GM12878 (cell line): ENCODE measurements at regions not wholly inside any gene's neighbourhood (a gene's known extent, or its start where the extent isn't known, plus 50 kb on each side); places are given as distances from the start of the nearest gene placed in this dataset.

Source experiments
- ATAC-seq: fragments of 200-7000 bp; cut with Tn5 transposase; 3 replicates; pipeline ENCODE4 v1.9.1; 2020; ENCODE audit warnings: mild to moderate bottlenecking, moderate library complexity
- BruUV-seq: library from RNA; stranded (reverse); fragments of 400-500 nt; replicated peaks from 2 replicates; lab custom pipeline; 2021; lab: Mats Ljungman, UMichigan
- CTCF ChIA-PET: fragments of 300-600 bp; sonication (Branson Sonifier 250); formaldehyde crosslinking; extraction: SDS; loops from one replicate; lab custom pipeline; 2021; ENCODE audit warnings: inconsistent platforms; lab: Yijun Ruan, JAX
- POLR2A ChIA-PET: fragments of 350-600 bp; formaldehyde crosslinking; extraction: SDS; loops from one replicate; lab custom pipeline; 2021; ENCODE audit warnings: inconsistent platforms; lab: Charles Lee
- RAD21 ChIA-PET: fragments of 300-600 bp; sonication (Branson Sonifier 250); formaldehyde crosslinking; loops from one replicate; lab custom pipeline; 2023; ENCODE audit warnings: antibody characterized with exemption; ENCODE audit not compliant: unreplicated experiment; lab: Charles Lee
- SMC1A ChIA-PET: fragments of 300-600 bp; sonication (Branson Sonifier 250); formaldehyde crosslinking; loops from one replicate; lab custom pipeline; 2023; ENCODE audit not compliant: unreplicated experiment, uncharacterized antibody; lab: Charles Lee
- DNase-seq: peaks from one replicate; pipeline ENCODE4 v3.0.0-alpha.2; 2011; ENCODE audit warnings: low read depth, low spot score
- FAIRE-seq: peaks from 3 replicates; lab custom pipeline; 2011; peaks lifted over from hg19 to GRCh38; lab: Jason Lieb, UNC
- H2AFZ ChIP-seq: 2 replicates; pipeline ENCODE4 v1.6.0; 2011; ENCODE audit warnings: low read depth, low read length, control low read depth; ENCODE audit not compliant: control insufficient read depth
- H3K27ac ChIP-seq: 2 replicates; pipeline ENCODE4 v1.5.1; 2011; ENCODE audit warnings: control low read depth; ENCODE audit not compliant: control insufficient read depth, insufficient read depth
- H3K27me3 ChIP-seq, 2 experiments: replicated peaks in 1 of 2; 2 replicates each; pipeline versions ENCODE4 v1.6.0 to v1.6.1; 2011; ENCODE audit warnings: low read length in 1 of 2; ENCODE audit not compliant: control insufficient read depth in 2 of 2, insufficient read depth in 2 of 2
- H3K36me3 ChIP-seq, 2 experiments: 2 replicates each; pipeline ENCODE4 v1.5.1; 2011; ENCODE audit warnings: low read length in 1 of 2; ENCODE audit not compliant: control insufficient read depth in 2 of 2, insufficient read depth in 2 of 2
- H3K4me1 ChIP-seq: 2 replicates; pipeline ENCODE4 v1.6.1; 2011; ENCODE audit warnings: mild to moderate bottlenecking, low read length, moderate library complexity, mixed read lengths; ENCODE audit not compliant: control insufficient read depth, insufficient read depth
- H3K4me2 ChIP-seq: 2 replicates; pipeline ENCODE4 v1.6.0; 2011; ENCODE audit warnings: control low read depth; ENCODE audit not compliant: control insufficient read depth, insufficient read depth
- H3K4me3 ChIP-seq: fragments of 200-600 bp; sonication (generic); 2 replicates; pipeline ENCODE4 v1.5.1; 2016
- H3K79me2 ChIP-seq: 2 replicates; pipeline ENCODE4 v1.6.0; 2011; ENCODE audit warnings: low read length; ENCODE audit not compliant: control insufficient read depth, insufficient read depth
- H3K9ac ChIP-seq: 2 replicates; pipeline ENCODE4 v1.8.0; 2011; ENCODE audit warnings: low read length, control low read depth, mixed read lengths; ENCODE audit not compliant: control insufficient read depth, insufficient read depth
- H3K9me3 ChIP-seq: replicated peaks from 3 replicates; pipeline ENCODE4 v1.5.1; 2011; ENCODE audit warnings: mild to moderate bottlenecking, low read length; ENCODE audit not compliant: control insufficient read depth, insufficient read depth
- H4K20me1 ChIP-seq: 2 replicates; pipeline ENCODE4 v1.6.0; 2011; ENCODE audit not compliant: control insufficient read depth, insufficient read depth
- E2F4 ChIP-seq: IDR thresholded peaks from 2 replicates; pipeline ENCODE4 v1.6.1; 2012; ENCODE audit warnings: low read depth, low read length, improper control_type of control experiment
- MEF2B ChIP-seq: fragments of 450-650 bp; IDR thresholded peaks from 2 replicates; pipeline ENCODE4 v1.6.1; 2018; ENCODE audit warnings: mild to moderate bottlenecking, moderate library complexity; ENCODE audit not compliant: partially characterized antibody, poor library complexity, severe bottlenecking
- POLR2AphosphoS2 ChIP-seq: IDR thresholded peaks from 2 replicates; pipeline ENCODE4 v1.6.1; 2011; ENCODE audit warnings: low read depth, mild to moderate bottlenecking, low read length, improper control_type of control experiment, moderate library complexity
- RB1 ChIP-seq: fragments of 450-650 bp; formaldehyde crosslinking; IDR thresholded peaks from 2 replicates; pipeline ENCODE4 v1.6.1; 2017; ENCODE audit warnings: mild to moderate bottlenecking, borderline replicate concordance
- RBBP5 ChIP-seq: fragments of 200-600 bp; sonication (generic); conservative IDR thresholded peaks from 2 replicates; pipeline ENCODE4 v1.6.1; 2016
- RFX5 ChIP-seq: IDR thresholded peaks from 2 replicates; pipeline ENCODE4 v1.6.1; 2011; ENCODE audit warnings: low read depth, low read length, improper control_type of control experiment
- SREBF1 ChIP-seq: IDR thresholded peaks from 2 replicates; pipeline ENCODE4 v1.6.1; 2012; ENCODE audit warnings: mild to moderate bottlenecking, low read length
- STAT3 ChIP-seq: IDR thresholded peaks from 2 replicates; pipeline ENCODE4 v1.6.1; 2011; ENCODE audit warnings: low read depth, low read length, improper control_type of control experiment
- TARDBP ChIP-seq: IDR thresholded peaks from 2 replicates; pipeline ENCODE4 v1.6.1; 2016; ENCODE audit warnings: borderline replicate concordance
- WGBS: methylation state at CpG from one replicate; pipeline ENCODE4 v1.1.6; 2016; ENCODE audit warnings: low lambda C conversion rate; ENCODE audit not compliant: insufficient replicate concordance, insufficient coverage; ENCODE audit errors: missing lambda C conversion rate; 5-methylcytosine and 5-hydroxymethylcytosine counted together
- in situ Hi-C: fragments of 300-500 bp; cut with MboI; formaldehyde crosslinking; loops from 9 replicates; pipeline ENCODE4 v1.14.3; 2018; ENCODE audit warnings: mixed read lengths
- intact Hi-C: fragments of 100-400 bp; cut with micrococcal nuclease; formaldehyde crosslinking; loops from one replicate; pipeline ENCODE4 v1.14.2; 2022; ENCODE audit not compliant: unreplicated experiment
- TF ChIP-seq, protein P1 (sequence below): fragments of 450-650 bp; IDR thresholded peaks from 2 replicates; pipeline ENCODE4 v1.6.1; 2014; ENCODE audit warnings: mild to moderate bottlenecking
- TF ChIP-seq, protein P2 (sequence below): fragments of 450-650 bp; formaldehyde crosslinking; IDR thresholded peaks from 2 replicates; pipeline ENCODE4 v1.4.0; 2022; ENCODE audit warnings: mild to moderate bottlenecking, moderate library complexity

DNA sequence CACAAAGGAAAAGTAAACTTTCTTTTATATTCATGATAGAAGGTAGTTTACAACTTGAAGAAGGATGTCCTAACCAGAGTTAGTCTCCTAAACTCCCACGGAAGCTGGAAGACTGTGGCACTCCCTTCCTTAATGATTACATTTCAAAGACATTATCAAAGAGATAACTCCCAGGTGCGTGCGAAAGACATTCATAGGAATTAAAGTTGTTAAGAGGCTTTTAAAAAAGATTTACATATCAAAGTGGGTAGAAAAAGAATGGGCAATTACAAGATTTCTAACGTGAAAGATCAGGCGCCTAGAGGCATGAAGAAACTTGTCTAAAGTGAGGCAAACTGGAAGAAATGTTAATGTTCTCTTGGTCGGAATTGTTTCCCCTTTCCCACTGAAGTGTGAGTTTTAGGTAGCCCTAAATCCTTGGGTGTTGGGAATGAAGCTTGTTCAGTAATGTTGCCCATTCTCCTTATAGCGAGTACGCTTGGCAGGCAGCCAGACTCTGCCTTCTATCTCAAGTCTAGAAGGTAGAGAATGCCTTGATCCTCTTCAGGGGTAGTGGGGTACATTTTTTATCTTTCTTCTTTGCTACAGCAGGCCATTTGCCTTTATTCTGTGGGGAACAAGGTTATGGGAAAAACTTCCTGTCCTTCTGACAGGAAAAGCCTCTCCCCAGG, 642.0 kb downstream of the SLC6A15 start:
- Histone ChIP-seq H3K79me2 (no peaks in the 10 kb centered on the region), H3K9ac (no peak overlapping the region), H3K4me3 (no peak overlapping the region), H4K20me1 (no peaks in the 10 kb centered on the region), H3K27ac (no peak overlapping the region), H3K4me2 (no peak overlapping the region), H3K9me3 (no peaks in the 10 kb centered on the region), H3K27me3 (no peaks in the 10 kb centered on the region), H3K4me1 (no peaks in the 10 kb centered on the region), H2AFZ (no peak overlapping the region), H3K36me3 (no peaks in the 10 kb centered on the region)
- DNase-seq: no peak
- ATAC-seq: no peak
- TF ChIP-seq RBBP5: no peak
- TF ChIP-seq, protein P1, sequence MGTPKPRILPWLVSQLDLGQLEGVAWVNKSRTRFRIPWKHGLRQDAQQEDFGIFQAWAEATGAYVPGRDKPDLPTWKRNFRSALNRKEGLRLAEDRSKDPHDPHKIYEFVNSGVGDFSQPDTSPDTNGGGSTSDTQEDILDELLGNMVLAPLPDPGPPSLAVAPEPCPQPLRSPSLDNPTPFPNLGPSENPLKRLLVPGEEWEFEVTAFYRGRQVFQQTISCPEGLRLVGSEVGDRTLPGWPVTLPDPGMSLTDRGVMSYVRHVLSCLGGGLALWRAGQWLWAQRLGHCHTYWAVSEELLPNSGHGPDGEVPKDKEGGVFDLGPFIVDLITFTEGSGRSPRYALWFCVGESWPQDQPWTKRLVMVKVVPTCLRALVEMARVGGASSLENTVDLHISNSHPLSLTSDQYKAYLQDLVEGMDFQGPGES: no peak
- TF ChIP-seq TARDBP: no peak
- no peak for TF ChIP-seq RFX5
- no peak for TF ChIP-seq STAT3
- TF ChIP-seq E2F4: no peak
- TF ChIP-seq POLR2AphosphoS2: no peak
- no peak for TF ChIP-seq RB1
- TF ChIP-seq, protein P2, sequence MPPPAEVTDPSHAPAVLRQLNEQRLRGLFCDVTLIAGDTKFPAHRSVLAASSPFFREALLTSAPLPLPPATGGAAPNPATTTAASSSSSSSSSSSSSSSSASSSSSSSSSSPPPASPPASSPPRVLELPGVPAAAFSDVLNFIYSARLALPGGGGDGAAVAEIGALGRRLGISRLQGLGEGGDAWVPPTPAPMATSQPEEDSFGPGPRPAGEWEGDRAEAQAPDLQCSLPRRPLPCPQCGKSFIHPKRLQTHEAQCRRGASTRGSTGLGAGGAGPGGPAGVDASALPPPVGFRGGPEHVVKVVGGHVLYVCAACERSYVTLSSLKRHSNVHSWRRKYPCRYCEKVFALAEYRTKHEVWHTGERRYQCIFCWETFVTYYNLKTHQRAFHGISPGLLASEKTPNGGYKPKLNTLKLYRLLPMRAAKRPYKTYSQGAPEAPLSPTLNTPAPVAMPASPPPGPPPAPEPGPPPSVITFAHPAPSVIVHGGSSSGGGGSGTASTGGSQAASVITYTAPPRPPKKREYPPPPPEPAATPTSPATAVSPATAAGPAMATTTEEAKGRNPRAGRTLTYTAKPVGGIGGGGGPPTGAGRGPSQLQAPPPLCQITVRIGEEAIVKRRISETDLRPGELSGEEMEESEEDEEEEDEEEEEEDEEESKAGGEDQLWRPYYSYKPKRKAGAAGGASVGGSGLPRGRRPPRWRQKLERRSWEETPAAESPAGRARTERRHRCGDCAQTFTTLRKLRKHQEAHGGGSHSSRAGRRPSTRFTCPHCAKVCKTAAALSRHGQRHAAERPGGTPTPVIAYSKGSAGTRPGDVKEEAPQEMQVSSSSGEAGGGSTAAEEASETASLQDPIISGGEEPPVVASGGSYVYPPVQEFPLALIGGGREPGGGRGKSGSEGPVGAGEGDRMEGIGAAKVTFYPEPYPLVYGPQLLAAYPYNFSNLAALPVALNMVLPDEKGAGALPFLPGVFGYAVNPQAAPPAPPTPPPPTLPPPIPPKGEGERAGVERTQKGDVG (CRISPR knock-in tag): no peak
- TF ChIP-seq MEF2B: no peak
- TF ChIP-seq SREBF1: no peak
- 1% methylated on average over 8 of the region's 8 CpGs for WGBS
- POLR2A ChIA-PET: no interaction called here
- in situ Hi-C loops: no loop called here
- FAIRE-seq: no peak
- no TSS peak for BruUV-seq
- intact Hi-C loops: no loop called here
- CTCF ChIA-PET: no interaction called here
- SMC1A ChIA-PET: no interaction called here
- RAD21 ChIA-PET: no interaction called here
